Activated T-helper 9 cell treated with anti-CD3 and anti-CD28 coated beads, Interleukin-2, amount 50 U/mL, for 16 hours (primary cell): ENCODE measurements at regions not wholly inside any gene's neighbourhood (a gene's known extent, or its start where the extent isn't known, plus 50 kb on each side); places are given as distances from the start of the nearest gene placed in this dataset.
"Not testable (repeated sequence)": the region's sequence is repeated elsewhere in the genome, so short reads cannot be mapped to it uniquely, and the experiment has no call there.

Experiments
- DNase-seq: peaks from one replicate; pipeline ENCODE4 v3.0.0-alpha.2; 2020; ENCODE audit warnings: low read depth

- DNase-seq, result no peak
Observed at GRCh38 chr5:152608458-152608857, 203.4 kb upstream of the NMUR2 start.

- no peak for DNase-seq
Observed at GRCh38 chr5:152619756-152620155, 214.7 kb upstream of the NMUR2 start.

GRCh38 chr5:152622628-152623027, 217.5 kb upstream of the NMUR2 start:
- no peak for DNase-seq

GRCh38 chr5:152623951-152624350, 218.9 kb upstream of the NMUR2 start:
- no peak for DNase-seq

GRCh38 chr5:152625696-152626095, 220.6 kb upstream of the NMUR2 start:
- DNase-seq, result no peak

- DNase-seq, result no peak
Observed at GRCh38 chr5:152631221-152631620, 226.1 kb upstream of the NMUR2 start.

- DNase-seq, result no peak
Observed at GRCh38 chr5:152632360-152632759, 227.3 kb upstream of the NMUR2 start.

- DNase-seq, result no peak
Observed at GRCh38 chr5:152634586-152634985, 229.5 kb upstream of the NMUR2 start.

GRCh38 chr5:152638996-152639552, 234.0 kb upstream of the NMUR2 start:
- DNase-seq, result no peak

GRCh38 chr5:152641970-152642805, 237.1 kb upstream of the NMUR2 start:
- no peak for DNase-seq

GRCh38 chr5:152642880-152643279, 237.8 kb upstream of the NMUR2 start:
- no peak for DNase-seq

- DNase-seq, result no peak
Observed at GRCh38 chr5:152644029-152644728, 239.1 kb upstream of the NMUR2 start.

GRCh38 chr5:152649609-152650008, 244.5 kb upstream of the NMUR2 start:
- DNase-seq, result no peak

- DNase-seq, result no peak
Observed at GRCh38 chr5:152650413-152650812, 245.3 kb upstream of the NMUR2 start.

GRCh38 chr5:152659470-152659869, 254.4 kb upstream of the NMUR2 start:
- not testable (repeated sequence) for DNase-seq

- DNase-seq, result no peak
Observed at GRCh38 chr5:152673601-152674000, 268.5 kb upstream of the NMUR2 start.

GRCh38 chr5:152674403-152674802, 269.3 kb upstream of the NMUR2 start:
- no peak for DNase-seq

- no peak for DNase-seq
Observed at GRCh38 chr5:152676196-152676595, 271.1 kb upstream of the NMUR2 start.

- no peak for DNase-seq
Observed at GRCh38 chr5:152683205-152683604, 278.1 kb upstream of the NMUR2 start.

- DNase-seq, result no peak
Observed at GRCh38 chr5:152686931-152687330, 281.9 kb upstream of the NMUR2 start.

GRCh38 chr5:152688561-152689249, 283.6 kb upstream of the NMUR2 start:
- no peak for DNase-seq

- no peak for DNase-seq
Observed at GRCh38 chr5:152689250-152689711, 284.2 kb upstream of the NMUR2 start.
